ENCODE measurements at regions not wholly inside any gene's neighbourhood (a gene's known extent, or its start where the extent isn't known, plus 50 kb on each side); places are given as distances from the start of the nearest gene placed in this dataset.

- H3K27ac Mint-ChIP-seq = no peak overlapping the region
- no peaks in the 10 kb centered on the region for H3K9me3 Mint-ChIP-seq
- no peak overlapping the region for H3K4me3 Mint-ChIP-seq
- no peak for DNase-seq (ENCODE audit: low spot score)
- no peaks in the 10 kb centered on the region for H3K4me1 Mint-ChIP-seq (ENCODE audit: low read depth in 2 of 2)
- H3K36me3 Mint-ChIP-seq = no peaks in the 10 kb centered on the region
- H3K27me3 Mint-ChIP-seq = no peaks in the 10 kb centered on the region
- ATAC-seq = no peak
Observed at GRCh38 chr2:16111838-16112210, 171.5 kb downstream of the MYCN start.

GRCh38 chr2:16109821-16110310 lies 169.5 kb downstream of the MYCN start:
- DNase-seq (ENCODE audit: low spot score) (no peak), ATAC-seq (no peak)
- Mint-ChIP-seq H3K36me3 (no peaks in the 10 kb centered on the region), H3K27ac (no peak overlapping the region), H3K4me1 (ENCODE audit: low read depth in 2 of 2) (no peaks in the 10 kb centered on the region), H3K27me3 (no peaks in the 10 kb centered on the region), H3K9me3 (no peaks in the 10 kb centered on the region), H3K4me3 (no peak overlapping the region)

GRCh38 chr2:16109368-16109820 lies 169.0 kb downstream of the MYCN start:
- ATAC-seq = no peak
- Mint-ChIP-seq H3K27me3 (no peaks in the 10 kb centered on the region), H3K4me3 (no peak overlapping the region), H3K9me3 (no peaks in the 10 kb centered on the region), H3K27ac (no peak overlapping the region), H3K4me1 (ENCODE audit: low read depth in 2 of 2) (no peaks in the 10 kb centered on the region), H3K36me3 (no peaks in the 10 kb centered on the region)
- no peak for DNase-seq (ENCODE audit: low spot score)

GRCh38 chr2:16107246-16107645 lies 166.9 kb downstream of the MYCN start:
- Mint-ChIP-seq H3K4me1 (ENCODE audit: low read depth in 2 of 2) (no peaks in the 10 kb centered on the region), H3K4me3 (no peak overlapping the region), H3K9me3 (no peaks in the 10 kb centered on the region), H3K27ac (no peak overlapping the region), H3K27me3 (no peaks in the 10 kb centered on the region), H3K36me3 (no peaks in the 10 kb centered on the region)
- DNase-seq (ENCODE audit: low spot score) (no peak), ATAC-seq (no peak)

GRCh38 chr2:16106619-16107018 lies 166.3 kb downstream of the MYCN start:
- ATAC-seq (no peak), DNase-seq (ENCODE audit: low spot score) (no peak)
- Mint-ChIP-seq H3K9me3 (no peaks in the 10 kb centered on the region), H3K36me3 (no peaks in the 10 kb centered on the region), H3K27me3 (no peaks in the 10 kb centered on the region), H3K4me3 (no peak overlapping the region), H3K4me1 (ENCODE audit: low read depth in 2 of 2) (no peaks in the 10 kb centered on the region), H3K27ac (no peak overlapping the region)

- Mint-ChIP-seq H3K27ac (no peak overlapping the region), H3K4me1 (ENCODE audit: low read depth in 2 of 2) (no peaks in the 10 kb centered on the region), H3K9me3 (no peaks in the 10 kb centered on the region), H3K27me3 (no peaks in the 10 kb centered on the region), H3K4me3 (no peak overlapping the region), H3K36me3 (no peaks in the 10 kb centered on the region)
- DNase-seq (ENCODE audit: low spot score) = no peak
- ATAC-seq = no peak
Observed at GRCh38 chr2:16105669-16106281, 165.4 kb downstream of the MYCN start.

- no peaks in the 10 kb centered on the region for H3K9me3 Mint-ChIP-seq
- no peaks in the 10 kb centered on the region for H3K27me3 Mint-ChIP-seq
- H3K4me3 Mint-ChIP-seq = no peak overlapping the region
- no peak overlapping the region for H3K27ac Mint-ChIP-seq
- DNase-seq (ENCODE audit: low spot score) (no peak), ATAC-seq (no peak)
- H3K36me3 Mint-ChIP-seq = no peaks in the 10 kb centered on the region
- H3K4me1 Mint-ChIP-seq (ENCODE audit: low read depth in 2 of 2) = no peaks in the 10 kb centered on the region
Observed at GRCh38 chr2:16104949-16105668, 164.8 kb downstream of the MYCN start.

- Mint-ChIP-seq H3K27me3 (no peaks in the 10 kb centered on the region), H3K4me1 (ENCODE audit: low read depth in 2 of 2) (no peaks in the 10 kb centered on the region), H3K36me3 (no peaks in the 10 kb centered on the region), H3K27ac (no peak overlapping the region), H3K4me3 (no peak overlapping the region), H3K9me3 (no peaks in the 10 kb centered on the region)
- DNase-seq (ENCODE audit: low spot score) (no peak), ATAC-seq (no peak)
Observed at GRCh38 chr2:16104315-16104948, 164.1 kb downstream of the MYCN start.

- no peak for ATAC-seq
- Mint-ChIP-seq H3K36me3 (no peaks in the 10 kb centered on the region), H3K4me3 (no peak overlapping the region), H3K27me3 (no peaks in the 10 kb centered on the region), H3K4me1 (ENCODE audit: low read depth in 2 of 2) (no peaks in the 10 kb centered on the region), H3K27ac (no peak overlapping the region), H3K9me3 (no peaks in the 10 kb centered on the region)
- no peak for DNase-seq (ENCODE audit: low spot score)
Observed at GRCh38 chr2:16103614-16104314, 163.4 kb downstream of the MYCN start.

- Mint-ChIP-seq H3K36me3 (no peaks in the 10 kb centered on the region), H3K27ac (no peak overlapping the region), H3K4me3 (no peak overlapping the region), H3K9me3 (no peaks in the 10 kb centered on the region), H3K4me1 (ENCODE audit: low read depth in 2 of 2) (no peaks in the 10 kb centered on the region), H3K27me3 (no peaks in the 10 kb centered on the region)
- DNase-seq (ENCODE audit: low spot score) = no peak
- no peak for ATAC-seq
Observed at GRCh38 chr2:16102976-16103380, 162.6 kb downstream of the MYCN start.

- no peaks in the 10 kb centered on the region for H3K27me3 Mint-ChIP-seq
- no peak overlapping the region for H3K4me3 Mint-ChIP-seq
- no peaks in the 10 kb centered on the region for H3K9me3 Mint-ChIP-seq
- no peak overlapping the region for H3K27ac Mint-ChIP-seq
- H3K36me3 Mint-ChIP-seq = no peaks in the 10 kb centered on the region
- ATAC-seq (peak in 1 of 2 donors; percentile 25), DNase-seq (ENCODE audit: low spot score) (no peak)
- H3K4me1 Mint-ChIP-seq (ENCODE audit: low read depth in 2 of 2) = no peaks in the 10 kb centered on the region
Observed at GRCh38 chr2:16102358-16102975, 162.1 kb downstream of the MYCN start.

- DNase-seq (ENCODE audit: low spot score) = no peak
- H3K4me1 Mint-ChIP-seq (ENCODE audit: low read depth in 2 of 2) = no peaks in the 10 kb centered on the region
- H3K36me3 Mint-ChIP-seq = no peaks in the 10 kb centered on the region
- no peaks in the 10 kb centered on the region for H3K27me3 Mint-ChIP-seq
- H3K27ac Mint-ChIP-seq = no peak overlapping the region
- no peak for ATAC-seq
- no peak overlapping the region for H3K4me3 Mint-ChIP-seq
- H3K9me3 Mint-ChIP-seq = no peaks in the 10 kb centered on the region
Observed at GRCh38 chr2:16101196-16101595, 160.8 kb downstream of the MYCN start.

- Mint-ChIP-seq H3K27me3 (no peaks in the 10 kb centered on the region), H3K9me3 (no peaks in the 10 kb centered on the region), H3K4me1 (ENCODE audit: low read depth in 2 of 2) (no peaks in the 10 kb centered on the region), H3K36me3 (no peaks in the 10 kb centered on the region), H3K27ac (no peak overlapping the region), H3K4me3 (no peak overlapping the region)
- DNase-seq (ENCODE audit: low spot score) (no peak), ATAC-seq (peak; percentile 36 to 45)
Observed at GRCh38 chr2:16100006-16100405, 159.7 kb downstream of the MYCN start.
